Panc1 (cell line): ENCODE measurements at regions not wholly inside any gene's neighbourhood (a gene's known extent, or its start where the extent isn't known, plus 50 kb on each side); places are given as distances from the start of the nearest gene placed in this dataset.

Source experiments
- CTCF ChIP-seq: fragments of 450-650 bp; IDR thresholded peaks from 2 replicates; pipeline ENCODE4 v1.5.1; 2017; ENCODE audit warnings: mild to moderate bottlenecking
- POLR2AphosphoS5 ChIP-seq: IDR thresholded peaks from 2 replicates; pipeline ENCODE4 v1.6.1; 2012; ENCODE audit warnings: mild to moderate bottlenecking, low read depth, low read length, moderate library complexity
- REST ChIP-seq, 2 experiments: IDR thresholded peaks; 2 replicates each; pipeline ENCODE4 v1.6.1; 2011 to 2012; ENCODE audit warnings: low read depth in 2 of 2, control low read depth in 1 of 2, low read length in 1 of 2, mild to moderate bottlenecking in 1 of 2, moderate library complexity in 1 of 2; ENCODE audit not compliant: insufficient read depth in 1 of 2
- SIN3A ChIP-seq: IDR thresholded peaks from 2 replicates; pipeline ENCODE4 v1.6.1; 2012; ENCODE audit warnings: low read depth, mild to moderate bottlenecking, low read length, moderate library complexity, borderline replicate concordance; ENCODE audit not compliant: insufficient read depth

GRCh38 chr17:5747276-5747675 lies 163.0 kb upstream of the NLRP1 start:
- TF ChIP-seq CTCF (no peak; the same call in 1 of the 2 replicates), SIN3A (no peak), REST (IDR thresholded peaks at IDR 0.05; ENCODE audit: insufficient read depth in 1 of 2, low read depth in 2 of 2, low read length in 1 of 2) (no peak), POLR2AphosphoS5 (no peak)
